Lung (tissue), 11 donors: ENCODE measurements at regions not wholly inside any gene's neighbourhood (a gene's known extent, or its start where the extent isn't known, plus 50 kb on each side); places are given as distances from the start of the nearest gene placed in this dataset.

Experiments
- ATAC-seq: fragments of 200-7000 bp; cut with Tn5 transposase; one replicate; pipeline ENCODE4 v1.9.1; 2020; ENCODE audit warnings: moderate number of reproducible peaks; ENCODE audit not compliant: insufficient read depth, low FRiP score
- DNase-seq, 3 donors: peaks; one replicate each; pipeline ENCODE4 v3.0.0-alpha.2; 2013 to 2017
- H3K27ac ChIP-seq, 2 donors: one replicate each; pipeline ENCODE4 v1.5.1; 2013; ENCODE audit warnings: mild to moderate bottlenecking in 2 of 2, moderate library complexity in 2 of 2, control low read depth in 1 of 2, inconsistent platforms in 1 of 2, low read depth in 1 of 2, low read length in 1 of 2
- H3K27me3 ChIP-seq, 3 donors: one replicate each; pipeline ENCODE4 v1.5.1; 2013; ENCODE audit warnings: low read length in 2 of 3; ENCODE audit not compliant: control insufficient read depth in 3 of 3, insufficient read depth in 3 of 3
- H3K36me3 ChIP-seq, 4 donors: one replicate each; pipeline ENCODE4 v1.5.1; 2013; ENCODE audit warnings: low read length in 4 of 4, mild to moderate bottlenecking in 1 of 4, moderate library complexity in 1 of 4; ENCODE audit not compliant: control insufficient read depth in 4 of 4, insufficient read depth in 4 of 4
- H3K4me1 ChIP-seq, 5 donors: one replicate each; pipeline ENCODE4 v1.5.1; 2013; ENCODE audit warnings: low read length in 5 of 5, mild to moderate bottlenecking in 2 of 5, moderate library complexity in 1 of 5; ENCODE audit not compliant: control insufficient read depth in 5 of 5, insufficient read depth in 5 of 5
- H3K4me3 ChIP-seq: one replicate; pipeline ENCODE4 v1.5.1; 2013; ENCODE audit warnings: mild to moderate bottlenecking, control low read depth, moderate library complexity
- H3K9ac ChIP-seq, 2 donors: one replicate each; pipeline ENCODE4 v1.5.1; 2013; ENCODE audit warnings: low read length in 2 of 2, control low read depth in 1 of 2; ENCODE audit not compliant: insufficient read depth in 1 of 2
- H3K9me3 ChIP-seq, 4 donors: one replicate each; pipeline ENCODE4 v1.5.1; 2013; ENCODE audit warnings: low read length in 3 of 4, mild to moderate bottlenecking in 1 of 4, moderate library complexity in 1 of 4; ENCODE audit not compliant: control insufficient read depth in 4 of 4, insufficient read depth in 3 of 4
- CTCF ChIP-seq: IDR thresholded peaks from 2 replicates; pipeline ENCODE4 v1.5.1; 2012; ENCODE audit warnings: mild to moderate bottlenecking; ENCODE audit errors: control extremely low read depth, extremely low read depth
- WGBS, 2 donors: extraction: QIAGEN DNeasy Blood & Tissue Kit; methylation state at CpG; one replicate each; pipeline ENCODE4 v1.1.7; 2013; 5-methylcytosine and 5-hydroxymethylcytosine counted together
- donor health status: control.
- donor health status: control.
- donor health status: Bipolar disorder and iron deficiency.
- donor health status: healthy.
- donor health status: DM: yes; HTN: yes; CAD: no.

- H3K36me3 ChIP-seq = peaks cover 0 to 2% (median 0%) of the 10 kb centered on the region in 4 donors
- H3K9ac ChIP-seq = no peak overlapping the region
- H3K4me1 ChIP-seq = peaks cover 0 to 3% (median 0%) of the 10 kb centered on the region in 5 donors
- peaks cover 0 to 7% (median 6%) of the 10 kb centered on the region in 3 donors for H3K27me3 ChIP-seq
- 26 to 38% methylated on average over 4 of the region's 4 CpGs for WGBS, 2 donors
- TF ChIP-seq CTCF = no peak
- DNase-seq (peak in 2 of 3 donors; percentile 21 to 47), ATAC-seq (no peak)
- peak overlapping the region in 1 of 2 donors; percentile 75 for H3K27ac ChIP-seq
- no peak overlapping the region for H3K4me3 ChIP-seq
- H3K9me3 ChIP-seq = no peaks in the 10 kb centered on the region
Measured at GRCh38 chrX:74248889-74249288, 55.1 kb upstream of the ZCCHC13 start.

- H3K4me3 ChIP-seq = no peak overlapping the region
- peaks cover 0 to 6% (median 2%) of the 10 kb centered on the region in 4 donors for H3K36me3 ChIP-seq
- no peak for DNase-seq
- peaks cover 0 to 6% (median 0%) of the 10 kb centered on the region in 5 donors for H3K4me1 ChIP-seq
- H3K9ac ChIP-seq = no peak overlapping the region
- TF ChIP-seq CTCF = no peak
- H3K9me3 ChIP-seq = no peaks in the 10 kb centered on the region
- ATAC-seq = no peak
- H3K27me3 ChIP-seq = peaks cover 0 to 8% (median 4%) of the 10 kb centered on the region in 3 donors
- H3K27ac ChIP-seq = no peak overlapping the region
Measured at GRCh38 chrX:74246524-74246923, 57.5 kb upstream of the ZCCHC13 start.

- peak overlapping the region; percentile 4 to 9 for H3K27ac ChIP-seq
- DNase-seq (no peak), ATAC-seq (no peak)
- H3K27me3 ChIP-seq = peaks cover 0 to 7% (median 3%) of the 10 kb centered on the region in 3 donors
- H3K36me3 ChIP-seq = peaks cover 0 to 16% (median 2%) of the 10 kb centered on the region in 4 donors
- 70 to 81% methylated on average over 8 of the region's 8 CpGs for WGBS, 2 donors
- peaks cover 0 to 4% (median 0%) of the 10 kb centered on the region in 5 donors for H3K4me1 ChIP-seq
- no peak overlapping the region for H3K4me3 ChIP-seq
- no peak for TF ChIP-seq CTCF
- H3K9ac ChIP-seq = no peak overlapping the region
- H3K9me3 ChIP-seq = no peaks in the 10 kb centered on the region
Measured at GRCh38 chrX:74242484-74243138, 61.4 kb upstream of the ZCCHC13 start.
